ENCODE measurements at regions not wholly inside any gene's neighbourhood (a gene's known extent, or its start where the extent isn't known, plus 50 kb on each side); places are given as distances from the start of the nearest gene placed in this dataset.
A peak's percentile ranks its signal among the peaks of the same experiment; 100 is the strongest.

- H3K4me1 ChIP-seq, result no peaks in the 10 kb centered on the region
- no peaks in the 10 kb centered on the region for H3K36me3 ChIP-seq
- H3K4me3 ChIP-seq (replicated peaks in 1 of 3), result no peak overlapping the region
- no peaks in the 10 kb centered on the region for H3K27me3 ChIP-seq
- WGBS, 2 donors, result 90 to 94% methylated on average over 7 of the region's 7 CpGs
- DNase-seq, result no peak
- intact Hi-C loops (cut with DNase I), result no loop called here
- no peaks in the 10 kb centered on the region for H3K9me3 ChIP-seq
- no peak overlapping the region for H3K27ac ChIP-seq
- TF ChIP-seq POLR2A (IDR thresholded peaks at IDR 0.05) (no peak), CTCF (IDR thresholded peaks at IDR 0.05) (no peak)
These were observed 269.4 kb downstream of the TCF7L2 start for GRCh38 chr10:113219446-113219845.

GRCh38 chr10:113221756-113222168 lies 271.7 kb downstream of the TCF7L2 start:
- Histone ChIP-seq H3K36me3 (no peaks in the 10 kb centered on the region), H3K4me1 (peaks cover 0 to 9% of the 10 kb centered on the region in 2 donors), H3K9me3 (no peaks in the 10 kb centered on the region), H3K27me3 (no peaks in the 10 kb centered on the region), H3K27ac (no peak overlapping the region), H3K4me3 (replicated peaks in 1 of 3) (no peak overlapping the region)
- intact Hi-C loops (cut with DNase I), result no loop called here
- WGBS, 2 donors, result 76 to 79% methylated on average over 2 to 6 of the region's 6 CpGs
- no peak for DNase-seq
- TF ChIP-seq CTCF (IDR thresholded peaks at IDR 0.05) (no peak), POLR2A (IDR thresholded peaks at IDR 0.05) (no peak)

DNA sequence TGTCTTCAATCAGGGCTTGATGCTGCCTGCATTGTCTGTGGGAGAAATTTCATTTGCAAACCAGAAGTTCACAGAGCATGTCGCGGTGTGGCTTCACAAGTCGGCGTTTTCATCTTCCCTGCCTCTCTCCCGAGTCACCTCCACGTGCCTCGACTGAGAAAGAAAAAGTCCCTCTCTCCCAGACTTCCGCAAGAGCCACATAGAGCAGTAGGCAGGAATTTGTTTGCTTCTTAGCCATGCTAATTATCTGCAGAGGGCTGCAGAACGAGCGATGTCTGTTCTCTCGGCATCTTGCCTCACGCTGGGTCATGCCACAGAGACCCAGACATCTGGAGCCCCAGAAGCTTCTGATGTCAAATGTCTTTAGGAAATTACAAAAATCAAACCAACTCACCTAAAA lies 272.2 kb downstream of the TCF7L2 start:
- no peaks in the 10 kb centered on the region for H3K36me3 ChIP-seq
- no peak overlapping the region for H3K4me3 ChIP-seq (replicated peaks in 1 of 3)
- peaks cover 0 to 11% of the 10 kb centered on the region in 2 donors for H3K4me1 ChIP-seq
- H3K27ac ChIP-seq, result no peak overlapping the region
- WGBS, 2 donors, result 64 to 81% methylated on average over 12 of the region's 12 CpGs
- intact Hi-C loops (cut with DNase I), result no loop called here
- no peaks in the 10 kb centered on the region for H3K27me3 ChIP-seq
- TF ChIP-seq POLR2A (IDR thresholded peaks at IDR 0.05) (no peak), CTCF (IDR thresholded peaks at IDR 0.05) (no peak)
- H3K9me3 ChIP-seq, result no peaks in the 10 kb centered on the region
- DNase-seq, result no peak

GRCh38 chr10:113225364-113225763 lies 275.3 kb downstream of the TCF7L2 start:
- TF ChIP-seq CTCF (IDR thresholded peaks at IDR 0.05), result no peak
- no peak for TF ChIP-seq POLR2A (IDR thresholded peaks at IDR 0.05)
- Histone ChIP-seq H3K36me3 (no peaks in the 10 kb centered on the region), H3K27ac (no peak overlapping the region), H3K4me1 (peaks cover 0 to 11% of the 10 kb centered on the region in 2 donors), H3K27me3 (no peaks in the 10 kb centered on the region), H3K4me3 (replicated peaks in 1 of 3) (no peak overlapping the region), H3K9me3 (no peaks in the 10 kb centered on the region)
- WGBS, 2 donors, result 72 to 97% methylated on average over 2 of the region's 2 CpGs
- DNase-seq, result no peak
- intact Hi-C loops (cut with DNase I), result no loop called here

DNA sequence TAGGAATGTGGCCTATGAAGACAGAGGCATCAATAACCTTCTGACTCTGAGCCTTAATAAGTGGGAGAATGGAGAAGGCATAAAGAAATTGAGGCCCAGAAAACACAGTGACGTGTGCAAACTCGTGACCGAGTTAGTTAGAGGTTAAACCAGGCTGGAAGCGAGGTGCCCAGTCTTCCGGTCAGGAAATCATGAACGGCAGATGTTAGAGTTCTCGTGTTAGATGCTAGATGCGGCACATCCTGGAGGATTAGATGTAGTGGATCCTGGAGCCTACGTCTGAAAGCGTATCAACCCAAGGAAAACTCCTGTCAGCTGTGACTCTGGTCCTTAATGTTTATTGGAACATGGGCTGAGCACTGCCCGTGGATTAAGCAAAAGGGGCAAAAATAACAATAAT lies 275.9 kb downstream of the TCF7L2 start:
- no peak for TF ChIP-seq POLR2A (IDR thresholded peaks at IDR 0.05)
- no peak for TF ChIP-seq CTCF (IDR thresholded peaks at IDR 0.05)
- peaks cover 0 to 11% of the 10 kb centered on the region in 2 donors for H3K4me1 ChIP-seq
- H3K36me3 ChIP-seq, result no peaks in the 10 kb centered on the region
- peak overlapping the region in 1 of 3 donors; percentile 23 for H3K27ac ChIP-seq
- 87 to 93% methylated on average over 11 of the region's 11 CpGs for WGBS, 2 donors
- no peak overlapping the region for H3K4me3 ChIP-seq (replicated peaks in 1 of 3)
- DNase-seq, result no peak
- no peaks in the 10 kb centered on the region for H3K27me3 ChIP-seq
- no peaks in the 10 kb centered on the region for H3K9me3 ChIP-seq
- intact Hi-C loops (cut with DNase I), result no loop called here
